ENCODE measurements at regions not wholly inside any gene's neighbourhood (a gene's known extent, or its start where the extent isn't known, plus 50 kb on each side); places are given as distances from the start of the nearest gene placed in this dataset.

DNA sequence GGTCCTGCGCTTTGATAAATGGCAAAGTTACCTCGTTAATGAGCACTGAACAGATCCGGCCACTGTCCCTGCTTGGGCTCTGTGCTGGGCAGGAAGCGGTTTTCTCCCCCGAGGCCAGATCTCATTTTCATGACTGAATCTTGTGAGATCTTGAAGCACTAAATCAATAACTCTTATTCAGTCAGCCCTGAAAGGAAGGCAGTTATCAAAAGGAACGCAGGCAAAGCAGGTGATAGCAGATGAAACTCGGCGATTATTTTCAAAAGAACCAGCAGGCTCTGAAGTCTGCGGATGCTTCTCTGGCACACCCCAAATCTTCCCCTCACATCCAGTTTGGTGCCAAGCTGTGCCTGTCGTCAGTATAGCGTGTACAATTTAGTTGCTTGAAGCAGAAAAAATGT is 228.7 kb downstream of the BAMBI start:
- TF ChIP-seq CTCF (optimal IDR thresholded peaks at IDR 0.05 in 1 of 3, IDR thresholded peaks at IDR 0.05 in 1 of 3, conservative IDR thresholded peaks at IDR 0.05 in 1 of 3; ENCODE audit: extremely low read depth in 1 of 3, insufficient read depth in 2 of 3, low read length in 3 of 3) = no peak
- TF ChIP-seq EZH2 (IDR thresholded peaks at IDR 0.05; ENCODE audit: low read length) = no peak
